GM19240 (cell line): ENCODE measurements at regions not wholly inside any gene's neighbourhood (a gene's known extent, or its start where the extent isn't known, plus 50 kb on each side); places are given as distances from the start of the nearest gene placed in this dataset.
"Not testable (repeated sequence)": the region's sequence is repeated elsewhere in the genome, so short reads cannot be mapped to it uniquely, and the experiment has no call there.

Experiments used
- DNase-seq: peaks from one replicate; pipeline ENCODE4 v3.0.0; 2011; ENCODE audit warnings: low spot score; ENCODE audit not compliant: insufficient read length

GRCh38 chr16:86713021-86713631 lies 134.8 kb downstream of the FOXL1 start:
- no peak for DNase-seq

GRCh38 chr16:86714166-86714565 lies 135.8 kb downstream of the FOXL1 start:
- no peak for DNase-seq

- no peak for DNase-seq
Observed at GRCh38 chr16:86716649-86717048, 138.3 kb downstream of the FOXL1 start.

DNA sequence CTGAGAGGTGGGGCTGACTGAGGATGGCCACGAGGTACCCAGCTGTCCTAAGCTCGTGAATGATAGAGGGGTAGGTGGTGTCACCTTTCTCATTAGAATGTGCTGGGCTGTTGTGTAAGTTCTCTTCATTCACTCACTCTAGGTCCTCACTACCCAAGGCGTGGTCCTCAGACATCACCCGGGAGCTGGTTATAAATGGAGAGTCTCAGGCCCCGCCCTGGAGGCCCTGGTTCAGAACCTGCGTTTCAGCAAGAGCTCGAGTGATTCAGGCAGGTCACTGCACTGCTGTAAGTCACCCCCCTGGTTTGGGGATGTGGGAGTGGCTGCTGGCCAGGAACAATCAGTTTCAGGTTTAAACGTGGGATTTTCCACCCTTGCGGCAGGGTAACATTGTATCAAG lies 139.8 kb downstream of the FOXL1 start:
- DNase-seq: no peak

DNA sequence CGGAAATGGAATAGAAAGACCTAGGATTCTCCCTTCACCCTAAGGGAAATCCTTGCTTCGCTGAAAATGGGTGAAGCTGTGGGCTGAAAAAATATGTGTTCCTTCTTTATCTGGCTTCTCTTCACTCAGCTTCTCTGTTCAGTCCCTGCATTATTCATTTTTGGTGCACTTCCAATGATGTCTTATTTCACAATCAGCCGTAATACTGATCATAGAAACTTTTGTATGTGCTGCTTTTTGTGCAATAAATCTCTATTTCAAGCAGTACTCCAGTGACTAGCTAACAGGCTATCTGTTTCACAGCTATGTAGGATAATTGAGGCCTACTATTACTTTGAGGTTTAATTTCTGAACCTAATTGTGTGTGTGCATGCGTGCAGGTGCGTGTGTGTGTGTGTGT lies 144.6 kb downstream of the FOXL1 start:
- no peak for DNase-seq

DNA sequence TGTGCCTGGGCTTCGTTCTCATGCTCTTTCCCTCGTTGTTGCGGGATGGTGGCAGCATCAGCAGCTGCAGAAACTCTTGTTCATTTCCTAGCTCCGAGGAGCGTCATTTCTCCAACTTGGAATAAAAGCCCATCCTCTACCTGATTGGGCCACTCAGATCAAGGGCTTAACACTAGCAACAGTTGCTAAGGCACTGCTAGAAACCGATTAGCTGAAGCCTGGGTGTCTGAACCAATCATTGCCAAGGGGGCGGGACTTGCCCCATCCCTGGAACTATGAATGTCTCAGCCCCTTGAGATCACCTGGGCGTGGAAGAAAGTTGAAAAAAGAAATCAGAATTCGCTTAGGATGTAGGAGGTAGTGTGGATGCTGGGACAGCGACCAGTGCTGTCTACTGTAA lies 145.3 kb downstream of the FOXL1 start:
- DNase-seq: no peak

GRCh38 chr16:86725401-86725800 lies 147.1 kb downstream of the FOXL1 start:
- DNase-seq: no peak

- DNase-seq: no peak
Observed at GRCh38 chr16:86726340-86726739, 148.0 kb downstream of the FOXL1 start.

GRCh38 chr16:86727131-86727530 lies 148.8 kb downstream of the FOXL1 start:
- no peak for DNase-seq

DNA sequence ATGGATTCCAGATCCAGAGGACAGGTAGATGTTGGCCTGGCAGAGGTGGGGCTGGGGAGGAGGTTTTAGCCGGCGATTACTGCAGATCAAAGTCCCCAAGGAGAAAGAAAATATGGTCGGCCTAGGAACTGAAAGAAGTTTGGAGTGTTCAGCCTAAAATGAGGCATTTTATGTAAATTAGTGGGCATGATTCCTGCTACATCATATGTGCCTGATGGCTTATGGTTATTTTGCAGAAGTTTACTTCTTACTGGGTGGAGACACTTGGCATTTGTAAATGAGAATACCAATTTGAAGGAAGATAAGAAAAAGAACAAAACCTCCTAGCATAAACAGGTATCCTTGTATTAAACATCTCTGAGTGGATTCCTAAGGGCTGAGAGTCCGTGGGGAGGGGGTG lies 149.3 kb downstream of the FOXL1 start:
- DNase-seq: no peak

DNA sequence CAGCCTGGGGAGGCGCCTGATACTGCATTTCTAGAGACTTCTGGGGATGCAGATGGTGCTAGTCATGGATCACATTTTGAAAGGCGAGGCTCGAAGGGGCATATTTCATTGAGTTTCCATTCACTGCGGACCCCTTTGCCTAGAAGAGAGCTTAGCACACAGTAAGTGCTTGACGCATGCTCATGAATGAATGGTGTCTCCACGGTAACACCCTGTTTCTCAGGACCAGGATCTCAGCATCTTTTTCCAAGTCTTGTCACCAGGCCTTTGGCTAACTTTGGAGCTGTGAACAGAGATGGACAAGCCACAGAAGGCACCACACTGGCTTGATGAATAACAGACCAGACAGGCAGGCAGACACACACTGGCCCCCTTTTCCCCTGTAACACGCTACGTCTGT lies 151.3 kb downstream of the FOXL1 start:
- no peak for DNase-seq

DNA sequence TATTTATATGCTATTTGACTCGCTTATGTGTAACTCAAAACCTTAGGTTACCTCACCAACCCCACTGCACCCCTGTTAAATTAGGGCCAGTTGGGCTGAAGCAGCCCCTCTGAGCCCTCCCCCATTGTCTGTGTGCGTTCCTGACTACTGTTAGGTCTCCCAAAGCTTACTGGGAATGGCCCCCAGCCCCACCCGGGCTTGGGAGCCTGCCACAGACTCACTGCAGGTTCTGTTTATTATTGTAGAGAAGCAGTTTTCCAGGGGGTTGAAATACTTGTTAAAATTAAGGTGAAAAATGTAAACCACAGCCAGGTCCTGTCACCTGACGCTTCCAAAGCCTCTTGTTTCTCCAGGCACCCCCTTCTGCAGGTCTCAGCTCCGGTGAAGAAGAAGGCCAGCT lies 151.7 kb downstream of the FOXL1 start:
- no peak for DNase-seq

DNA sequence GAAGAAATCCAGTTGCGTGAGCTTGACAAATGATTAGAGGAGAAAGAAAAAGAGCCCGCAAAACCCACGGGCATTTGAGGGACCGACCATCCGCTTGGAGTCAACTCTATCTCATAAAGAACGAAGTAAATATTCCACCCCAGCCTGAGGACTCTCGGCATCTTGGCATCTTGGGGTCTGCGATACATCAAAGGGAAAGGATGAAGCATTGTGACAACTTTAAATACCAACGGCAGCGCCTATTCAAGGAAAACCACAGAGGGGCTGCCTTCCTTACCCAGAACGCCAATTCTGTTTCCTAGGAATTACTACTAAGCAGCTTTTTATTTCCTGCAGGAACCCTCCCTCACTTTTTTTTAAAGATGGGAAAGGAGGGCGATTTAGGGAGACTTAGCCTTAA lies 152.2 kb downstream of the FOXL1 start:
- no peak for DNase-seq

DNA sequence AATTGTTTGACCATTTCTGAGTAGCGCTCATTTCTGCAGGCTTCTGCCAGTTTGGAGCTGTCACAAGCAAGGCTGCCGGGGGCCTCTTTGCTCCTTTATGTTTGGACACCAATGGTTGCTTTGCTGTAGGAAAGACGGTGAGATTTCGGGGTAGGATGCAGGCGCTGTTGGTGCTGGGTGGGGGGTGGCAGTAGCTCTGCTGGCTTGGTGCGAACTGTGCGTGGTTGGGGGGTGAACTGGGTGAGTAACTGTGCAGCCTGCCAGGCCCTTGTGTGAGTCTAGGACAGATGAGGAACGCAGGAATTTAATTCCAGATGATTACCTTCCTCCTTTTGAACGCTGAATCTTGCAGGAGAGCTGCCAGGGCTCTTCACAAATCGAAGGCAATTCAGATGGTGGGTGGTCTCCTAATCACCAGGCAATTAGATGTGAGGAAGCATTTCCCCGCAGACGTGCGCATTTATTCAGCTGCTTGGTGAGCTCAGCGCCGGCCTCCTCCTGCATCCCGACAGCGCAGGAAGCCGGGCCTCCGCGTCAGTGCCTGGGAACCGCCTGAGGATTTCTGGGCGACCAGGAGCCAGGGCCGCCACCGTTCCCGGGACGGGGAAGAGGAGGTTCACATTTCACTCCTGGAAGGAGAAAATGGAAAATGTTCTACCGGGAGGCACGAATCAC lies 154.4 kb downstream of the FOXL1 start:
- DNase-seq: no peak

GRCh38 chr16:86733546-86734254 lies 155.4 kb downstream of the FOXL1 start:
- no peak for DNase-seq

- no peak for DNase-seq
Observed at GRCh38 chr16:86734543-86735460, 156.5 kb downstream of the FOXL1 start.

GRCh38 chr16:86735727-86736126 lies 157.4 kb downstream of the FOXL1 start:
- DNase-seq: no peak

DNA sequence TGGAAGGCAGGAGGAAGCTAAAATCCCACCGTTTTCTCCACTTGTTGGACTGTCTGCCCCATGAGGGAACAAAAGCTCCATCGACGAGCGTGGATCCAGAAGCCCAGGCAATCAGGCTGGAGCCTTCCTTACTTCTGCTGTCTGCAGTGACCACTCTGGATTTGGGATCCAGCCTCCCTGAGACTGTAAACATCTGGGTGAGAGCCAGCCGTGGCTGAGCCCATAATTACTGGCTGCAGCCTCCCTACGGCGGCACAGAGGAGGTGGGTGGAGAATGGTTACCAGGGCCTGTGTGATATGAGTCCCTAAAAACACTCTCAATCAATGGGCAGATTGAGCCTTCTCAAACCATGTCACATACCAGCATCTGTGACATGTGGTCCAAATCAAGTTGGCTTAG lies 158.2 kb downstream of the FOXL1 start:
- DNase-seq: no peak

DNA sequence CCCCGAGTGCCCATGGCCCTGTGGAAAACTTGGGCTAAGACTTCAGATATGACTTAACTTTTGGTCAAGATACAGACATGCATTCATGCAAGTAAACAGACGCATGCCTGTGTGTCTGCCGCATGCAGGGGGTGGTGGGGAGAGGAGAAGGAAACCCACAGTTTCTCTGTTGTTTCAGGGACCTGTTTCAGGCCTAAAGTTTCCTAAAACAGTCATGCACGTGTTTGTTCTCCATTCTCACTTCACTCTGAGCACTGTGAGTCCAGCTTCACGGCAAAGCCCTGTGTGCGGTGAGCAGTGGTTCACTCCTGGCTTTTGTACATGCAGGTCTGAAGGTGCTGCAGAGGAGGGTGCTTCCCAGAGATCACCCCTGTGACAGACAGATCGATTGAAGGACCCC lies 158.7 kb downstream of the FOXL1 start:
- DNase-seq: no peak

GRCh38 chr16:86738322-86738721 lies 160.0 kb downstream of the FOXL1 start:
- not testable (repeated sequence) for DNase-seq

- DNase-seq: no peak
Observed at GRCh38 chr16:86739178-86739577, 160.8 kb downstream of the FOXL1 start.

DNA sequence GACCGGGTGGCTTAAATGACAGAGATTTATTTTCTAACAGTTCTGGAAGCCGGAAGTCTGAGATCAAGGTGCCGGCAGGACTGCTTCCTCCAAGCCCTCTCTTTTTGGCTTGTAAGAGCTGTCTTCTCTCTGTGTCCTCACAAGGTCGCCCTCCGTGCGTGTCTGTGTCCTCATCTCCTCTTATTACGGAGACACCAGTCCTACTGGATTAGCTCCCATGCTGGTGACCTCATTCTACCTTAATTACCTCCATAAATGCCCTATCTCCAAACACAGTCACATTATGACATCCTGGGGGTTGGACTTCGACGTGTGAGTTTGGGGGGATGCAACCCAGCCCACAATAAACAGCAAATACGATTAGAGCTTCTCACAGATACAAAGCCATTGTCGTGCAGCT lies 161.5 kb downstream of the FOXL1 start:
- no peak for DNase-seq
